ENCODE measurements at regions not wholly inside any gene's neighbourhood (a gene's known extent, or its start where the extent isn't known, plus 50 kb on each side); places are given as distances from the start of the nearest gene placed in this dataset.

GRCh38 chr18:45165176-45165713 is 450.0 kb upstream of the SLC14A2 start:
- intact Hi-C loops (cut with micrococcal nuclease; ENCODE audit: unreplicated experiment) (no loop called here), in situ Hi-C loops (cut with MboI) (no loop called here)
- Histone ChIP-seq H3K79me2 (ENCODE audit: control insufficient read depth, insufficient read depth, low read length) (no peaks in the 10 kb centered on the region), H3K27me3 (replicated peaks in 1 of 2; ENCODE audit: control insufficient read depth in 2 of 2, insufficient read depth in 2 of 2, low read length in 1 of 2) (no peaks in the 10 kb centered on the region), H3K9me3 (replicated peaks; ENCODE audit: control insufficient read depth, insufficient read depth, low read length) (no peaks in the 10 kb centered on the region), H3K36me3 (ENCODE audit: control insufficient read depth in 2 of 2, insufficient read depth in 2 of 2, low read length in 1 of 2) (no peaks in the 10 kb centered on the region), H3K27ac (ENCODE audit: control insufficient read depth, insufficient read depth) (no peak overlapping the region), H3K4me1 (ENCODE audit: control insufficient read depth, insufficient read depth, low read length) (0 out of 2 replicates have a peak, but pooled peaks cover 4% of the 10 kb centered on the region), H2AFZ (ENCODE audit: control insufficient read depth, low read depth, low read length) (no peak overlapping the region), H3K4me2 (ENCODE audit: control insufficient read depth, insufficient read depth) (no peak overlapping the region), H3K9ac (ENCODE audit: control insufficient read depth, insufficient read depth, low read length) (no peak overlapping the region), H4K20me1 (ENCODE audit: control insufficient read depth, insufficient read depth) (no peaks in the 10 kb centered on the region), H3K4me3 (no peak overlapping the region)
- FAIRE-seq (no peak), ATAC-seq (0 out of 3 replicates have a peak, but pooled peaks have one; percentile 7), DNase-seq (ENCODE audit: low read depth, low spot score) (no peak)
- ChIA-PET POLR2A (no interaction called here), SMC1A (ENCODE audit: uncharacterized antibody, unreplicated experiment) (interaction anchor here (1.3 to 1.7 kb wide), 3 partner anchors 11 to 60 kb away, joined by 3 to 4 read pairs (median 4); no protein-coding TSS in a partner anchor), RAD21 (ENCODE audit: unreplicated experiment) (interaction anchor here (1.1 kb wide), 1 partner anchor 243 kb away, joined by 3 read pairs; no protein-coding TSS in a partner anchor), CTCF (interaction anchor here (1.5 kb wide), 1 partner anchor 47 kb away, joined by 3 read pairs; no protein-coding TSS in a partner anchor)
- BruUV-seq (replicated peaks), result no TSS peak
- TF ChIP-seq SIN3A (IDR thresholded peaks at IDR 0.05; ENCODE audit: low read depth, low read length) (no peak), CUX1 (IDR thresholded peaks at IDR 0.05; ENCODE audit: insufficient replicate concordance, low read depth, low read length) (no peak), ZNF24 (IDR thresholded peaks at IDR 0.05) (no peak), CBFB (IDR thresholded peaks at IDR 0.05; ENCODE audit: low read depth) (no peak), REST (IDR thresholded peaks at IDR 0.05; ENCODE audit: low read depth, low read length) (no peak), MTA3 (IDR thresholded peaks at IDR 0.05; ENCODE audit: borderline replicate concordance, low read length) (no peak), ZBTB40 (IDR thresholded peaks at IDR 0.05; ENCODE audit: borderline replicate concordance) (no peak), RELB (IDR thresholded peaks at IDR 0.05; ENCODE audit: low read depth) (no peak)

All from GM12878 (cell line).